Neural cell (in vitro differentiated cells): ENCODE measurements at regions not wholly inside any gene's neighbourhood (a gene's known extent, or its start where the extent isn't known, plus 50 kb on each side); places are given as distances from the start of the nearest gene placed in this dataset.
A peak's percentile ranks its signal among the peaks of the same experiment; 100 is the strongest.

Source experiments
- CTCF ChIP-seq: fragments of 450-650 bp; IDR thresholded peaks from 2 replicates; pipeline ENCODE4 v1.5.1; 2014; ENCODE audit warnings: antibody characterized with exemption, mild to moderate bottlenecking, moderate library complexity; ENCODE audit not compliant: poor library complexity, severe bottlenecking
- EZH2 ChIP-seq: fragments of 200-600, 300-800 bp; shearing (Covaris generic), sonication (generic); IDR thresholded peaks from 2 replicates; pipeline ENCODE4 v1.6.1; 2014; ENCODE audit warnings: antibody characterized with exemption, low read length, borderline replicate concordance, mild to moderate bottlenecking; ENCODE audit not compliant: insufficient read depth, poor library complexity, severe bottlenecking
- RAD21 ChIP-seq: fragments of 450-650 bp; conservative IDR thresholded peaks from 2 replicates; pipeline ENCODE4 v1.6.1; 2014; ENCODE audit warnings: antibody characterized with exemption, mild to moderate bottlenecking, moderate library complexity
- TAF1 ChIP-seq: IDR thresholded peaks from 2 replicates; pipeline ENCODE4 v1.6.1; 2012; ENCODE audit warnings: low read depth

- TF ChIP-seq TAF1 (no peak), RAD21 (peak; percentile 95), CTCF (peak; percentile 93), EZH2 (no peak)
These were observed 156.9 kb upstream of the GJB5 start for GRCh38 chr1:34597877-34598514.
